Neuronal stem cell (in vitro differentiated cells): ENCODE measurements at regions not wholly inside any gene's neighbourhood (a gene's known extent, or its start where the extent isn't known, plus 50 kb on each side); places are given as distances from the start of the nearest gene placed in this dataset.

Experiments used
- DNase-seq: peaks from one replicate; pipeline ENCODE4 v3.0.0-alpha.2; 2013; ENCODE audit warnings: low spot score
- H2AFZ ChIP-seq: one replicate; pipeline ENCODE4 v1.6.1; 2013; ENCODE audit warnings: mild to moderate bottlenecking, low read length, inconsistent platforms
- H2AK5ac ChIP-seq: 2 replicates; pipeline ENCODE4 v1.6.1; 2013; ENCODE audit warnings: low read depth, mild to moderate bottlenecking, inconsistent platforms, low read length, moderate library complexity, mixed read lengths
- H2BK120ac ChIP-seq: 2 replicates; pipeline ENCODE4 v1.6.1; 2013; ENCODE audit warnings: low read depth, mild to moderate bottlenecking, inconsistent platforms, low read length, moderate library complexity, mixed read lengths
- H2BK12ac ChIP-seq: one replicate; pipeline ENCODE4 v1.6.1; 2013; ENCODE audit warnings: low read length, inconsistent platforms
- H2BK15ac ChIP-seq: 2 replicates; pipeline ENCODE4 v1.6.1; 2013; ENCODE audit warnings: mild to moderate bottlenecking, low read length, inconsistent platforms, mixed read lengths
- H2BK5ac ChIP-seq: one replicate; pipeline ENCODE4 v1.6.1; 2013; ENCODE audit warnings: inconsistent platforms, mild to moderate bottlenecking, low read length, moderate library complexity
- H3K14ac ChIP-seq: one replicate; pipeline ENCODE4 v1.6.1; 2013; ENCODE audit warnings: low read length, inconsistent platforms
- H3K18ac ChIP-seq: 2 replicates; pipeline ENCODE4 v1.6.1; 2013; ENCODE audit warnings: low read length, inconsistent platforms
- H3K23ac ChIP-seq: 2 replicates; pipeline ENCODE4 v1.6.1; 2013; ENCODE audit warnings: low read depth, mild to moderate bottlenecking, mixed read lengths, low read length, inconsistent platforms; ENCODE audit not compliant: poor library complexity
- H3K27ac ChIP-seq: replicated peaks from 3 replicates; pipeline ENCODE4 v1.5.1; 2013; ENCODE audit warnings: low read length, inconsistent platforms
- H3K27me3 ChIP-seq, 3 experiments: 2 replicates each; pipeline ENCODE4 v1.6.1; 2013; ENCODE audit warnings: low read length in 3 of 3, mild to moderate bottlenecking in 2 of 3, inconsistent platforms in 1 of 3, low read depth in 1 of 3, mixed read lengths in 1 of 3, moderate library complexity in 1 of 3; ENCODE audit not compliant: control insufficient read depth in 3 of 3, insufficient read depth in 3 of 3
- H3K36me3 ChIP-seq, 2 donors: replicated peaks in 1 of 2; 2 replicates each; pipeline ENCODE4 v1.6.1; 2013; ENCODE audit warnings: low read length in 2 of 2; ENCODE audit not compliant: control insufficient read depth in 2 of 2, insufficient read depth in 2 of 2
- H3K4ac ChIP-seq: 2 replicates; pipeline ENCODE4 v1.6.1; 2013; ENCODE audit warnings: inconsistent platforms, mild to moderate bottlenecking, low read length, moderate library complexity
- H3K4me1 ChIP-seq, 2 donors: 1 replicate in 1 of 2; 2 replicates in 1 of 2; pipeline ENCODE4 v1.6.1; 2013; ENCODE audit warnings: low read length in 2 of 2, low read depth in 1 of 2; ENCODE audit not compliant: control insufficient read depth in 2 of 2, insufficient read depth in 1 of 2
- H3K4me2 ChIP-seq: one replicate; pipeline ENCODE4 v1.6.1; 2013; ENCODE audit warnings: mild to moderate bottlenecking, low read length, inconsistent platforms; ENCODE audit not compliant: insufficient read depth, poor library complexity, severe bottlenecking
- H3K4me3 ChIP-seq, 2 donors: 2 replicates each; pipeline ENCODE4 v1.5.1; 2013; ENCODE audit warnings: low read length in 2 of 2, mild to moderate bottlenecking in 2 of 2, inconsistent platforms in 1 of 2, moderate library complexity in 1 of 2
- H3K79me1 ChIP-seq: one replicate; pipeline ENCODE4 v1.6.1; 2013; ENCODE audit warnings: low read depth, mild to moderate bottlenecking, inconsistent platforms, low read length, moderate library complexity
- H3K9ac ChIP-seq: one replicate; pipeline ENCODE4 v1.6.1; 2013; ENCODE audit warnings: mild to moderate bottlenecking, low read depth, low read length, inconsistent platforms; ENCODE audit not compliant: poor library complexity
- H3K9me3 ChIP-seq, 2 donors: replicated peaks in 1 of 2; 2 replicates each; pipeline versions ENCODE3 to v1.6.1; 2013; ENCODE audit warnings: low read length in 2 of 2, mild to moderate bottlenecking in 2 of 2, inconsistent platforms in 1 of 2, low read depth in 1 of 2, mixed read lengths in 1 of 2, moderate library complexity in 1 of 2; ENCODE audit not compliant: control insufficient read depth in 2 of 2, insufficient read depth in 1 of 2
- H4K8ac ChIP-seq: one replicate; pipeline ENCODE4 v1.6.1; 2013; ENCODE audit warnings: low read depth, mild to moderate bottlenecking, inconsistent platforms, low read length, moderate library complexity
- H4K91ac ChIP-seq: one replicate; pipeline ENCODE4 v1.6.1; 2013; ENCODE audit warnings: low read length, low read depth, mild to moderate bottlenecking, inconsistent platforms; ENCODE audit not compliant: poor library complexity
- WGBS, 2 donors: extraction: QIAGEN DNeasy Blood & Tissue Kit; methylation state at CpG; one replicate each; pipeline ENCODE4 v1.1.7; 2013; ENCODE audit warnings: missing lambda C conversion rate in 2 of 2, mixed read lengths in 1 of 2; ENCODE audit not compliant: insufficient read length in 2 of 2, insufficient replicate concordance in 1 of 2; ENCODE audit errors: extremely low coverage in 2 of 2; 5-methylcytosine and 5-hydroxymethylcytosine counted together

DNA sequence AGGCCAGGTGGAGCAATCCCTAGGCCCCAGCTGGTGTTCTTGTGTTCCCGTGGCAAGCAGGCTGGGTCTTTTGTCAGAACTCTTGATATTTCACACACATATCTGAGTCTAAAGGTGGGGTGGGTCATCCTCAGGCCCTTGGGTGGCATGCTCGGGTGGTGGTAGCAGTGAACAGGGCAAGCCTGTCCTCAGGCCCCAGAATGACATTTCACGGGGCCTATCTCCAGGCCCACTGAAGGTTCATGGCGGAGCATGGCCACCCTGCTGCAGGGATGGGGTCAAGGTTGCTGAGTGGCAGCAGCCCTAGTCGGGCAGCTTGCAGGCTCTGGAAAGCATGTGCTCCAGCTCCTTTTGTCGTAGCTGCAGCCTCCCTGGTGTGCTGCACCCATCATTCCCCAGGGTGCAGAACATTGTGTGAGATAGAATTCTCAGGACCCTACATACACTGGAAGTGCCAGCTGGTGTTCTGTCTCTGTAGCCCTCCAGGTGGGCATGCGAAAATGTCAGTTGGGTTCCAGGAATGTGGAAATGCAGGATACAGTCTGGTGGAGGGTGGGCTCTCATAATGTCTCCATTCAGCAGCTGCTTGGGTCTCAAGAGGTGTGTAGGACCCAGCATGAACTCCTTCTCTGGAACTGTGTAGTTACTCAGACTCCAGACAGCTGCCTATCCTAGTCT is 1571.8 kb downstream of the STIM2 start:
- Histone ChIP-seq H3K14ac (no peak overlapping the region), H3K18ac (peak overlapping the region; percentile 62), H2BK5ac (peak overlapping the region; percentile 8), H2BK15ac (peak overlapping the region; percentile 10), H3K4ac (no peak overlapping the region), H3K4me3 (no peak overlapping the region), H2BK120ac (no peak overlapping the region), H2AK5ac (no peak overlapping the region), H2BK12ac (no peak overlapping the region), H3K4me1 (no peaks in the 10 kb centered on the region), H4K8ac (no peak overlapping the region), H4K91ac (no peak overlapping the region), H3K27ac (no peak overlapping the region), H3K36me3 (no peaks in the 10 kb centered on the region), H3K9me3 (peaks cover 0 to 1% of the 10 kb centered on the region in 2 donors), H2AFZ (no peak overlapping the region), H3K23ac (no peak overlapping the region), H3K27me3 (no peaks in the 10 kb centered on the region), H3K79me1 (no peaks in the 10 kb centered on the region), H3K4me2 (no peak overlapping the region), H3K9ac (no peak overlapping the region)
- no peak for DNase-seq
- WGBS, 2 donors = no CpG with 5 or more reads among the region's 7 CpGs

DNA sequence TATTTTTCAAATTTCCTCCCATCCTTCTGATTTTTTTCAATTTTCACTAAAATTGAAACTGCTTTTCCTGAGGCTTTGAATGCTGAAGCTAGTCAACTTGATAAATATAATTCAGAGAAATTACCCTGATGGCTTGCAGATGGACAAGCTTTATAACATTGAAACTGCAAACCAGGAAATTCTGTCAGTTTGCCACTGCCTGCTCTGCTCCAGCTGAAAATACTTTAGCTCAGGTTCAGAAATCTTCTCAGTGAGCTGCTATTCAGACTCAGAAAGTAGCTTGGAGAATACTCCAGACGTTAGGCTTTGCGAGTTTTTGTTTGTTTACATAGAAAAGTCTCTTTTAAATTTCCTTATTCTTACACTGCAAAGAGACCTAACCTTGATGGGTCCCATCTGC is 1574.7 kb downstream of the STIM2 start:
- no peak overlapping the region for H3K27ac ChIP-seq
- H3K9me3 ChIP-seq = peaks cover 0 to 1% of the 10 kb centered on the region in 2 donors
- H3K14ac ChIP-seq = no peak overlapping the region
- H3K36me3 ChIP-seq = no peaks in the 10 kb centered on the region
- H2BK120ac ChIP-seq = no peak overlapping the region
- no peak overlapping the region for H3K4ac ChIP-seq
- no peaks in the 10 kb centered on the region for H3K4me1 ChIP-seq
- no peaks in the 10 kb centered on the region for H3K27me3 ChIP-seq
- no peak for DNase-seq
- no peak overlapping the region for H3K4me2 ChIP-seq
- H2AFZ ChIP-seq = peak overlapping the region; percentile 63
- no peaks in the 10 kb centered on the region for H3K79me1 ChIP-seq
- H2BK5ac ChIP-seq = no peak overlapping the region
- no peak overlapping the region for H4K8ac ChIP-seq
- H2BK12ac ChIP-seq = no peak overlapping the region
- no peak overlapping the region for H2BK15ac ChIP-seq
- no peak overlapping the region for H3K18ac ChIP-seq
- H3K9ac ChIP-seq = no peak overlapping the region
- WGBS, 2 donors = no CpG with 5 or more reads among the region's 2 CpGs
- no peak overlapping the region for H4K91ac ChIP-seq
- no peak overlapping the region for H3K23ac ChIP-seq
- H2AK5ac ChIP-seq = no peak overlapping the region
- no peak overlapping the region for H3K4me3 ChIP-seq

GRCh38 chr4:28436191-28437080 is 1575.8 kb downstream of the STIM2 start:
- Histone ChIP-seq H3K27me3 (no peaks in the 10 kb centered on the region), H2BK15ac (no peak overlapping the region), H4K91ac (no peak overlapping the region), H2AFZ (no peak overlapping the region), H2BK120ac (no peak overlapping the region), H2BK5ac (no peak overlapping the region), H3K36me3 (no peaks in the 10 kb centered on the region), H3K27ac (no peak overlapping the region), H2AK5ac (no peak overlapping the region), H3K9ac (no peak overlapping the region), H3K4me2 (no peak overlapping the region), H3K18ac (no peak overlapping the region), H3K4ac (no peak overlapping the region), H3K14ac (no peak overlapping the region), H3K4me1 (no peaks in the 10 kb centered on the region), H3K23ac (no peak overlapping the region), H2BK12ac (no peak overlapping the region), H3K9me3 (peaks cover 0 to 1% of the 10 kb centered on the region in 2 donors), H3K79me1 (no peaks in the 10 kb centered on the region), H4K8ac (no peak overlapping the region), H3K4me3 (no peak overlapping the region)
- DNase-seq = no peak
- WGBS, 2 donors = no CpG with 5 or more reads among the region's 10 CpGs

DNA sequence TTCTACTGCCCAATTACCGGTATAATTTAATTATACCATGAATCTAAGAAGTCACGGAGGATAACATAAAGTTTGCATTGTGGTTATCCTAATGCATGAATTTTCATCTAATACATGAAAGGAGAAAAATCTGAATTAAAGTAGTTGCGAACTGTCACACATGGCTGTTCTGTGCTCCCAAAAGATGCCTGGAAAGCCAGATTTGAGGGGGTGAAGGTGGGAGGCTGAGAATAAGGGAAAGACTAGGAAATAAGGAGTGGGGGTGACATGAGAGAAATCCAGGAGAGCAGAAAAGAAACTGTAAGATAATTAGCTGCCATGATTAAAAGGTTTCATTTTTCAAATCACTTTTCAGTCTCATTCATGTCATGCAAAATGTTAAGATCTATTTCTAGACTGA is 1582.7 kb downstream of the STIM2 start:
- no peaks in the 10 kb centered on the region for H3K36me3 ChIP-seq
- H3K14ac ChIP-seq = no peak overlapping the region
- no peak overlapping the region for H3K9ac ChIP-seq
- H2AFZ ChIP-seq = no peak overlapping the region
- H2BK12ac ChIP-seq = no peak overlapping the region
- H3K27ac ChIP-seq = no peak overlapping the region
- H3K4ac ChIP-seq = no peak overlapping the region
- DNase-seq = no peak
- H3K4me3 ChIP-seq = no peak overlapping the region
- no peak overlapping the region for H3K23ac ChIP-seq
- no peaks in the 10 kb centered on the region for H3K79me1 ChIP-seq
- H2BK15ac ChIP-seq = no peak overlapping the region
- no peak overlapping the region for H3K4me2 ChIP-seq
- H4K8ac ChIP-seq = no peak overlapping the region
- H2AK5ac ChIP-seq = no peak overlapping the region
- H2BK120ac ChIP-seq = no peak overlapping the region
- WGBS, 2 donors = no CpG with 5 or more reads among the region's 3 CpGs
- H3K27me3 ChIP-seq = no peaks in the 10 kb centered on the region
- H4K91ac ChIP-seq = no peak overlapping the region
- H3K4me1 ChIP-seq = peaks cover 0 to 3% of the 10 kb centered on the region in 2 donors
- H3K9me3 ChIP-seq = no peaks in the 10 kb centered on the region
- no peak overlapping the region for H3K18ac ChIP-seq
- no peak overlapping the region for H2BK5ac ChIP-seq
